Sciatic nerve (tissue), 2 donors: ENCODE measurements at regions not wholly inside any gene's neighbourhood (a gene's known extent, or its start where the extent isn't known, plus 50 kb on each side); places are given as distances from the start of the nearest gene placed in this dataset.

Experiments used
- ATAC-seq: fragments of 200-7000 bp; cut with Tn5 transposase; one replicate; pipeline ENCODE4 v1.9.1; 2020; ENCODE audit warnings: mild to moderate bottlenecking, moderate library complexity
- DNase-seq: peaks from one replicate; pipeline ENCODE4 v3.0.0-alpha.2; 2020; ENCODE audit warnings: low spot score
- intact Hi-C: fragments of 100-400 bp; cut with DNase I; formaldehyde crosslinking; loops from one replicate; pipeline ENCODE4 v1.14.2; 2022
- donor health status: DM: no; HTN: no; CAD: no.
- donor health status: DM: no; HTN: no; CAD: no.

- intact Hi-C loops = no loop called here
- ATAC-seq (no peak), DNase-seq (no peak)
Observed at GRCh38 chr19:28422791-28423650, 789.9 kb downstream of the UQCRFS1 start.

GRCh38 chr19:28422046-28422445, 790.9 kb downstream of the UQCRFS1 start:
- ATAC-seq = no peak
- intact Hi-C loops = no loop called here
- DNase-seq = no peak

DNA sequence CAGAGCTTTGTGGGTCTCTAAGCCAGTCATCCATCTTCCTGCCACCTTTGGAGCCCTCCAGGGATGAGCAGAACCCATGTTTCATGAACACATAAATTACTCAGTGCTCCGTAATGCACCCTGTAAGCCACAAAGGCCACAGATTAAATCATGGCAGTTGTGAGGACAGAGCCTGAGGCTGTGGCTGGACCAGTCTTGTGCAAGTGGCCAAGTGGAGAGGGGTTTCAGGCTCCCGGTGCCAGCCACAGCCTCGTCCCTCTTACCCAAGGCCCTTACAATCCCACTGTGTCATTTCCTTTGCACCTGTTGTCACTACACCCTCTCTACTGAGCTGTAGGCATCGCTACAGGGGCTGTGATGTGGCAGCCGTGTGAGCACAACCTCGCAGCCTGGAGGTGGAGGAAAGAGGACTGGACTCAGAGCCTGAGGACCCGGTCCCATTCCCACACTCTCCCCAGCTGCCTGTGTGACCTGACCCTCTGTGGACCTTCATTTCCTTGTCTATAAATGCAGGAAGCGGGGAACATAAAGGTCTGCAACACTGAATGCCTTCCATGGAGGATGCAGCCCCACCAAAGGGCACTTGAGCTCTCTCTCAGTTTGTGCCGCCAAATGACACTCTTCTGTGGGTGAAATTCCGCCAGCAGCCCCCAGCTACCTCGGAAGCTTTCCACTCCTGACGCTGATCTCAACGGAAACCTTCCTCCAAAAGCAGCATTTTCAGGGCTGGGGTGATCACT, 792.0 kb downstream of the UQCRFS1 start:
- intact Hi-C loops = no loop called here
- DNase-seq = no peak

GRCh38 chr19:28419312-28419711, 793.6 kb downstream of the UQCRFS1 start:
- ATAC-seq (no peak), DNase-seq (no peak)
- intact Hi-C loops = no loop called here

More for the DNA sequence above, 792.0 kb downstream of the UQCRFS1 start:
- ATAC-seq = no peak

DNA sequence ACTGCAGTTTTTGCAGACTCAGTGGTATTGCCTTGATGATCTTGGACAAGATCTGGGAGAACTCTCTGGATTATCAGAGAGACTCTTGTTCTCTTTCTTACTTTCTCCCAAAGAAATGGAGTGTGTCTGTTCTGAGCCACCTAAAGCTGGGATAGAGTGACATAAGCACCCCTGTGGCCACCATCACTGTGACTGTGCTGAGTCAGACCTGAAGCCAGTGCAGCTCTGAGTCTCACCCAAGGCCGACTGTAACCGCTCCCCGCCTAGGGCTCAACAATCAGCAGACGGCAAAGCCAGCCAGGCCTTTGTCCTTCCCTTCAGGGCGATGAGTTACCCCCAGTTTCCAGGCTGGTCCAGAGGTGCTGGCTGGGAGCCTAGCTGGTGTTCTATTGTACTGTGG, 795.6 kb downstream of the UQCRFS1 start:
- no peak for DNase-seq
- intact Hi-C loops = no loop called here
- ATAC-seq = no peak

DNA sequence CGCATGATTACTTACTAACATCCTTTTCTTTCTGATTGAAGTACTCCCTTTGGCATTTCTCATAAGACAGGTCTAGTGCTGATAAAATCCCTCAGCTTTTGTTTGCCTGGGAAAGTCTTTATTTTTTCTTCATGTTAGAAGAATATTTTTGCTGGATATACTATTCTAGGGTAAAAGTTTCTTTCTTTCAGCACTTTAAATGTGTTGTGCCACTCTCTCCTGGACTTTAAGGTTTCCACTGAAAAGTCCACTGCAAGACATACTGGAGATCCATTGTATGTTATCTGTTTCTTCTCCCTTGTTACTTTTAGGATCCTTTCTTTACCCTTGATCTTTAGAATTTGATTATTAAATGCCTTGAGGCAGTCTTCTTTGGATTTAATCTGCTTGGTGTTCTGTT, 796.7 kb downstream of the UQCRFS1 start:
- intact Hi-C loops = no loop called here
- ATAC-seq (no peak), DNase-seq (no peak)

- intact Hi-C loops = no loop called here
- DNase-seq (no peak), ATAC-seq (no peak)
Observed at GRCh38 chr19:28414748-28415147, 798.2 kb downstream of the UQCRFS1 start.

DNA sequence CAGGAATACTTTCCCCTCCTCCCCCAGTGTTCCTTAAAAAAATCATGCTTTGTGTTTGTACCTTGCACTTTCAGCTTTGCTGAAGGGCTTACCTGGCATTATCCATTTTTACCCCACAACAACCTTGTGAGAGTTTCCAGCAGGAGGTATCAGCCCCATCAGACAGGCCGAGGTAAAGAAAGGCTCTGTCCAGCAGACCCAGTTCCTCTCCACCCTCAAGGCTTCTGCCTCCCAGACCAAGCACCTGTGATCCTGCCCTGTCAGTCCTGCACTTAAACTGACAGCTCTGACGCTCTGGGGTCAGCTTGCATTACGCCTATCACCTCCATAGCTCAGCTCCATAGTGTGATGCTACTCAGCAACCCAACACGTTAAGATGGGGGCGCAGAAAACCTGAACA, 803.1 kb downstream of the UQCRFS1 start:
- DNase-seq (no peak), ATAC-seq (no peak)
- intact Hi-C loops = no loop called here

DNA sequence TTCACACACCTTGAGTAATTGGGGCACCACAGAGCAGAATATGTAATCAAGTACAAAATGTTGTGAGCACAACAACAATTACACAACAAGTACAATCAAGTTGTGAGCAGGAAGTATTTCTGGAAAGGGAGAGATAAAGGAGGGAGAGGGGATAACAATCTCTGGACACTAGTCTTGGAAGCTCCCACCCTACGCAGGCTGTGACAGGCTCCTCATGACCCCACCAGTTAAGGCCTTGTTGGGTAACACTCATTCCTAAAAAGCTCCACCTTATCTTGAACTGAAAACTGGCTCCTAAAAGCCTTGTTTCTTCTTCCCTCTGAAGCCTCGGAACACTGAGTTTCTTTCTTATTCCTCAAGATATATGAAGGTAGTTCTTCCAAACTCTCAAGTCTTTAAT, 806.0 kb downstream of the UQCRFS1 start:
- intact Hi-C loops = no loop called here
- no peak for ATAC-seq

GRCh38 chr19:28405346-28405742, 807.6 kb downstream of the UQCRFS1 start:
- DNase-seq (no peak), ATAC-seq (no peak)
- intact Hi-C loops = no loop called here

More for the DNA sequence above, 806.0 kb downstream of the UQCRFS1 start:
- no peak for DNase-seq

GRCh38 chr19:28404472-28404871, 808.5 kb downstream of the UQCRFS1 start:
- intact Hi-C loops = no loop called here
- DNase-seq (no peak), ATAC-seq (no peak)

- DNase-seq (no peak), ATAC-seq (no peak)
- intact Hi-C loops = no loop called here
Observed at GRCh38 chr19:28403690-28404089, 809.3 kb downstream of the UQCRFS1 start.

GRCh38 chr19:28402701-28403290, 810.2 kb downstream of the UQCRFS1 start:
- intact Hi-C loops = no loop called here
- ATAC-seq = no peak
- DNase-seq = no peak

GRCh38 chr19:28401739-28402424, 811.1 kb downstream of the UQCRFS1 start:
- intact Hi-C loops = no loop called here
- no peak for ATAC-seq

DNA sequence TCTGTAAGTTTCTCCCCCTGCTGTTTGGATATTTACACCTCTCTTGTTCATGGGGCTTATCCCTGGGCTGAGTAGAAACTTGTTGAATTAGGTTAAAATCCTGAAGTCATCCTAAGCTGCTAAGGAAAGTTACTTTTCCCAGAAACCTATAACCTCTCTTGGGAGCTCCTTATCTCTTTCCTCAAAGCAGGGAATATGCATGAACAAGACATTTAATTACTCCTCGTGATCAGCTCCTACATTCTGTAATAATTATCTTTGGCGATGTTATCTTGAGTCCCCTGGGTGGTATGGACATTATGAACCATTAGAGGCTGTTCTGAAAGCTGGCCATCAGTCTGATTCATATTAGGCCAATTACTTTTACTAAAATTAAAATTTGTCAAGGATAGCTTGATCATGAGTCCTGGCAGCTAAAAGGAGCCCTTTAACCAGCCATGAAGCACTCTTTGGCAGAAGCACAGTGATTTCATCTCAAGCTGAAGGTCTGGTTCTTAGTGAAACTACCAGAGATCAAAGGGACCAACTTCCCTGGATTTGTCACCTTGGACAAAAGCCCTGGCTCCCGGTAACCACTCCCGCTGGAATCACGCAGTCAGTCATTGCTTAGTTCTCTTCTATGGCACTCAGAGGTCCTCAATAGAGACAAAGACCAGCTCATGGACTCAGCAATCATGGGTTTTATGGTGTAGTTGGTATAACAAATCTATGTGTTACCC, 811.8 kb downstream of the UQCRFS1 start:
- ATAC-seq = no peak
- no peak for DNase-seq
- intact Hi-C loops = no loop called here

More at GRCh38 chr19:28401739-28402424, 811.1 kb downstream of the UQCRFS1 start:
- no peak for DNase-seq

DNA sequence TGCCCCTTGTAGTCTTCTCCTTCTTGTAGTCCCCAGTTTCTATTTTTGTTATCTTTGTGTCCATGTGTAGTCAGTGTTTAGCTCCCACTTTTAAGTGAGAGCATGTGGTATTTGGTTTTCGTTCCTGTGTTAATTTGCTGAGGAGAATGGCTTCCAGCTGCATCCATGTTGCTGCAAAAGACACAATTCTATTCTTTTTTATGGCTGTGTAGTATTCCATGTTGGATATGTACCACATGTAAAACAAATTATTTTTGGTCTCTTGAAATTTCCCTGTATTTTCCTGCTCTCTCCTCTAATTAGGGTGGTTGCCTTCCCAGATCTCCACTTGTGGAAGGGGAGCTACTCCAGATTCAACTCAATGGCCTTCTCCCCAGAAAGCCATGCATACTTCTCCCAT, 813.8 kb downstream of the UQCRFS1 start:
- intact Hi-C loops = no loop called here
- DNase-seq (no peak), ATAC-seq (no peak)

DNA sequence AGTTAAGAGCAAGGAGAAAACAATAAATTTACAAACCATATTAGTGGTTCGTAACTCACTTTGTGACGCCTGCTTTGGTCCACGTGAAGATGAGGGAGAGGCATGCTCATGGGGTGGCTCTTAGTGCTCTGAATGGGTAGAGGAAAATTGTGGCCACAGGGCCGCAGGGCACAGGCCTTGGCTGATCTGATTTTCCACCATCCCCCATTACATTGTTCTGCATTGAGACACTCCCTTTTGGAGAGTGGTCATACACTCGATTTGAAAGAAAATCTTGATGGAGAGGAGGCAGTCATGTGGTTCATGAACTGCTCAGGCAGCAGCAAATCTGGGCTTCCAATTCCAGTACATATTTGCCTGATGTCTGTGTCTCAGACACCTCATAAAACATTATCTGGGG, 815.2 kb downstream of the UQCRFS1 start:
- no peak for ATAC-seq
- intact Hi-C loops = no loop called here
- DNase-seq = no peak

GRCh38 chr19:28397306-28397705, 815.6 kb downstream of the UQCRFS1 start:
- intact Hi-C loops = no loop called here
- no peak for DNase-seq
- ATAC-seq = no peak

- ATAC-seq (no peak), DNase-seq (no peak)
- intact Hi-C loops = no loop called here
Observed at GRCh38 chr19:28396287-28396831, 816.6 kb downstream of the UQCRFS1 start.
